Chondrocyte (in vitro differentiated cells): ENCODE measurements at regions not wholly inside any gene's neighbourhood (a gene's known extent, or its start where the extent isn't known, plus 50 kb on each side); places are given as distances from the start of the nearest gene placed in this dataset.

Source experiments
- DNase-seq: peaks from one replicate; pipeline ENCODE4 v3.0.0; 2021; ENCODE audit warnings: mixed read lengths, low spot score
- H3K27ac Mint-ChIP-seq: one replicate; pipeline ENCODE4 v1.8.0; 2021; ENCODE audit warnings: mild to moderate bottlenecking, moderate library complexity, mixed read lengths; ENCODE audit not compliant: unreplicated experiment
- H3K27me3 Mint-ChIP-seq: 2 replicates; pipeline ENCODE4 v1.8.0; 2021; ENCODE audit warnings: low read depth, mixed read lengths
- H3K36me3 Mint-ChIP-seq: 2 replicates; pipeline ENCODE4 v1.8.0; 2021; ENCODE audit warnings: low read depth, mixed read lengths
- H3K4me1 Mint-ChIP-seq: 2 replicates; pipeline ENCODE4 v1.8.0; 2021; ENCODE audit warnings: low read depth, mild to moderate bottlenecking, mixed read lengths
- H3K4me3 Mint-ChIP-seq: one replicate; pipeline ENCODE4 v1.8.0; 2021; ENCODE audit warnings: mild to moderate bottlenecking, moderate library complexity, mixed read lengths; ENCODE audit not compliant: unreplicated experiment
- H3K9me3 Mint-ChIP-seq: 2 replicates; pipeline ENCODE4 v1.8.0; 2021; ENCODE audit warnings: low read depth, mixed read lengths
- TF ChIP-seq, protein P1 (sequence below): fragments of 200-600 bp; sonication (generic); IDR thresholded peaks from 2 replicates; pipeline ENCODE4 v1.5.0; 2021; ENCODE audit warnings: antibody characterized with exemption, mild to moderate bottlenecking, moderate library complexity

DNA sequence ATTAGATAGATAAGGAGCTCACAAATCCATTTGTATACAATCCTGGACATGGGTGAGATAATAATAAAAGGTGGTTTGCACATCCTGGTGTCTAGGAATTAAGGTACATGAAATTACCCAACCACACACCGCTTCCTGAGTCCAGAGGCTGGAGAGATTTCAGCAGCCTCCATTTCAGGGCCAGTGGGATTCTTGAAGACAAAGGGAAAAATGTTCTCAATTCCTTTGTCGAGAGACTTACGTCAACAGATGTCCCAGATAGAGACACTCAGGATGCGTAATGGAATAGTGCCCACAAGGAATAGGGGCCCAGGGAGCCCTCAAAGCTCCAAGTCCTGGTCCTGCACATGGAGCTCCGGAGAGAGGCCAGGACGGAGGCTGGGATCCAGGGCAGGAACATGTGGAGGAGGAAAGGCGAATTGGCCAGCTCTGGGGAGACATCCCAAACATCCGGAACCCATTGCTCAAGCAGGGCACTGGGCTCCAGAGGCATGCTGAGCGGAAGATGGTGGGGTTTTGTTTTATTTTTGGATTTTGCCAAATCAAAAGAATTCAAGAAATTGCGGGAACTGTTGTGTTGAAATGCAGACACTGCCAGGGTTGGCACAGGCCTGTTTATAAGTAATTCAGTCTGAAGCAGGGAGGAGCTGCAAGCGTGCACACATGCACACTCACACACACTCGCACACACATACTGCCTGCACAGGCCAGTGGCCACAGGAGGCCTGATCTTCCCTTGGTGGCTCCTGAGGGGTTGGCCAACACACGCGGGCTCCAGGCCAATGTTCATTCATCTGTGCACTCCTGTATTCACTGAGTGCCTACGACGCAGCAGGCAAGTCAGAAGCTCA is 97.2 kb downstream of the NOG start:
- Mint-ChIP-seq H3K4me1 (no peaks in the 10 kb centered on the region), H3K27me3 (peaks cover 1% of the 10 kb centered on the region), H3K9me3 (peaks cover 5% of the 10 kb centered on the region), H3K27ac (no peak overlapping the region), H3K4me3 (no peak overlapping the region), H3K36me3 (no peaks in the 10 kb centered on the region)
- TF ChIP-seq, protein P1, sequence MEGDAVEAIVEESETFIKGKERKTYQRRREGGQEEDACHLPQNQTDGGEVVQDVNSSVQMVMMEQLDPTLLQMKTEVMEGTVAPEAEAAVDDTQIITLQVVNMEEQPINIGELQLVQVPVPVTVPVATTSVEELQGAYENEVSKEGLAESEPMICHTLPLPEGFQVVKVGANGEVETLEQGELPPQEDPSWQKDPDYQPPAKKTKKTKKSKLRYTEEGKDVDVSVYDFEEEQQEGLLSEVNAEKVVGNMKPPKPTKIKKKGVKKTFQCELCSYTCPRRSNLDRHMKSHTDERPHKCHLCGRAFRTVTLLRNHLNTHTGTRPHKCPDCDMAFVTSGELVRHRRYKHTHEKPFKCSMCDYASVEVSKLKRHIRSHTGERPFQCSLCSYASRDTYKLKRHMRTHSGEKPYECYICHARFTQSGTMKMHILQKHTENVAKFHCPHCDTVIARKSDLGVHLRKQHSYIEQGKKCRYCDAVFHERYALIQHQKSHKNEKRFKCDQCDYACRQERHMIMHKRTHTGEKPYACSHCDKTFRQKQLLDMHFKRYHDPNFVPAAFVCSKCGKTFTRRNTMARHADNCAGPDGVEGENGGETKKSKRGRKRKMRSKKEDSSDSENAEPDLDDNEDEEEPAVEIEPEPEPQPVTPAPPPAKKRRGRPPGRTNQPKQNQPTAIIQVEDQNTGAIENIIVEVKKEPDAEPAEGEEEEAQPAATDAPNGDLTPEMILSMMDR: no peak
- DNase-seq: no peak

- H3K4me3 Mint-ChIP-seq: no peak overlapping the region
- no peaks in the 10 kb centered on the region for H3K9me3 Mint-ChIP-seq
- TF ChIP-seq, protein P1: no peak
- peaks cover 12% of the 10 kb centered on the region for H3K4me1 Mint-ChIP-seq
- no peak overlapping the region for H3K27ac Mint-ChIP-seq
- no peak for DNase-seq
- no peaks in the 10 kb centered on the region for H3K27me3 Mint-ChIP-seq
- no peaks in the 10 kb centered on the region for H3K36me3 Mint-ChIP-seq
Measured at GRCh38 chr17:56694825-56695224, 101.3 kb downstream of the NOG start.

- Mint-ChIP-seq H3K9me3 (no peaks in the 10 kb centered on the region), H3K4me3 (no peak overlapping the region), H3K4me1 (peaks cover 14% of the 10 kb centered on the region), H3K36me3 (no peaks in the 10 kb centered on the region), H3K27ac (no peak overlapping the region), H3K27me3 (no peaks in the 10 kb centered on the region)
- TF ChIP-seq, protein P1: no peak
- no peak for DNase-seq
Measured at GRCh38 chr17:56697190-56697589, 103.7 kb downstream of the NOG start.

DNA sequence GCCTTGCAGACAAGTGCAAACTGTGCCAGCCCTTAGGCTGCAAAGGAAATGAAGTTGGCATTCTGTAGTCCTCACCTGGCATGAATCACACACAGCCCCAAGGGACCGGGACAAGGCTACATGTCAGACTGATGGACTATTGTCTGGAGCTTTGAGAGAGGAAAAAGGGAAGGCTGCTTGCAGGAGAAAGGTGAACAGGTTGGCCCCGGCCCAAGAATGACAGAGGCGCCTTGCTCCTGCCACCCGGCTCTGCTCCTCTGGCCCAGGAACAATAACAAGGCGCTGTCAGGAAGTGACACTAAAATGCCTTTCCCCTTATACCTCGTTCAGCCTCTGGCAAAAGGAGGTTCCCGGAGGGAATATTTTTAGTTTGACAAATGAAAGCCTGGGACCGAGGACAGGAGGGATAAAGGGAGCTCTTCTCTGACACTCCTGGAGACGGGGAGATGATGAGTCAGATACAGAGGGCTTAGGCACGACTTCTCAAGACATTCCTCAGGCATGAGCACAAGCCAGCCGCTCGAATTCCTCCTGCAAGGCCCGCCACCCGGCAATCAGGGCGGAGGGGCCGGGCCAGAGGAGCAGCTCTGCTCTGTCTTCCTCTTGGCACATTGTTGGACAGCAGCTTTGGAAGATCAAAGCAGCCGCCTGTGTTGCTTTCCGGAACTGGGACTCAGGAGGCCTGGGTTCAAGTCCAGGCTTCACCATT is 105.8 kb downstream of the NOG start:
- Mint-ChIP-seq H3K4me3 (peak overlapping the region; percentile 18), H3K36me3 (no peaks in the 10 kb centered on the region), H3K4me1 (peaks cover 14% of the 10 kb centered on the region), H3K27me3 (no peaks in the 10 kb centered on the region), H3K9me3 (no peaks in the 10 kb centered on the region), H3K27ac (peak overlapping the region; percentile 92)
- peak; percentile 96 for DNase-seq
- TF ChIP-seq, protein P1: no peak

DNA sequence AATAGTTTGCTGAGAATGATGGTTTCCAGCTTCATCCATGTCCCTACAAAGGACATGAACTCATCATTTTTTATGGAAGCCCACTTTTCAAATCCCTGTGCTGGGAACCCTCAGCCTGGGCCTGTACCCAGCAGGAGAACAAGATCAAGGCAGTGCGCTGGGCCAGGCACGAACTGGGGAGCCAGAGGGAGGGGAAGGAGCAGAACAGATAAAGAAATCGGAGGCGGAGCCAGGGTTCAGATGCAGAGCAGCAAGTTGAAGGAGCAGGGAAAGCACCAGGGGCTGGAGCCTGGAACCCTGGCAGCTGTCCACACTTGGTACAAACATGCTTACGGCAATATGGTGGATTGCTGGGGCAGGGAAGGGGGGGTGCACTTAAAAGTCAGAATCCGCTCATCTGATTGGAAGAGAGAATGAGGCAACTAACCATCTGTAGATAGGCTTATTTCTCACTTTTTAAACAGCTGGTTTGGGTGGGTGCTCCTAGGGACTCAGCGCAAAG is 107.5 kb downstream of the NOG start:
- Mint-ChIP-seq H3K9me3 (no peaks in the 10 kb centered on the region), H3K4me3 (no peak overlapping the region), H3K27ac (no peak overlapping the region), H3K36me3 (no peaks in the 10 kb centered on the region), H3K4me1 (peaks cover 14% of the 10 kb centered on the region), H3K27me3 (no peaks in the 10 kb centered on the region)
- TF ChIP-seq, protein P1: no peak
- DNase-seq: no peak
